ENCODE measurements at regions not wholly inside any gene's neighbourhood (a gene's known extent, or its start where the extent isn't known, plus 50 kb on each side); places are given as distances from the start of the nearest gene placed in this dataset.

DNA sequence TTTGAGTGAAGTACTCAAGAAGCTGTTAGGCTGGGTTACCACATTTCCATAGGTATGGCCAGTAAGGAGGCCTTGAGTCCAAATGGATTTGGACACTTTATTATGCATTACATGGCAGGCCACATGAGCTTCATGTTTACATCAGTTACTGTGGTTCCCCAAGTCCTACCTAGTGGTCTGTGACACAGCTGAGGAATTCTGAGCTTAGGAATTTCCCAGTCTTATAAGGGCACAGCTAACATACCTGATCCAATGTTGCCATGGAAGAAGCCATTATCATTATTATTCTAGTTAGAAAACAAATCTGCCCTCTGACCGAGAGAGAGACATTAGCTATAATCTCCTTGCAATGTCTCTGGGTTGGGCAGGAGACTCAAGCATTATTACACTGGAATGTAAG, 174.4 kb upstream of the NUDT10 start:
- TF ChIP-seq CTCF (IDR thresholded peaks at IDR 0.05; ENCODE audit: borderline replicate concordance, extremely low read depth, low read length, poor library complexity, severe bottlenecking) (no peak), EZH2 (IDR thresholded peaks at IDR 0.05; ENCODE audit: borderline replicate concordance, low read depth, low read length, severe bottlenecking) (no peak)

Measured in DND-41 (cell line).